Body of pancreas (tissue), 4 donors: ENCODE measurements at regions not wholly inside any gene's neighbourhood (a gene's known extent, or its start where the extent isn't known, plus 50 kb on each side); places are given as distances from the start of the nearest gene placed in this dataset.
"Not testable (repeated sequence)": the region's sequence is repeated elsewhere in the genome, so short reads cannot be mapped to it uniquely, and the experiment has no call there.

Experiments used
- ATAC-seq: fragments of 150-250 bp; one replicate; pipeline ENCODE4 v1.9.1; 2016
- DNase-seq, 4 donors: peaks; one replicate each; pipeline ENCODE4 v3.0.0-alpha.2; 2019
- H3K27ac ChIP-seq, 4 donors: fragments of 200-600 bp; sonication (generic); 1 replicate in 3 of 4; 2 replicates in 1 of 4; pipeline versions ENCODE4 v1.5.1 to v1.6.1; 2016 to 2019; ENCODE audit warnings: mild to moderate bottlenecking in 1 of 4, mixed read lengths in 1 of 4, moderate library complexity in 1 of 4
- H3K27me3 ChIP-seq, 2 donors: fragments of 200-600 bp; sonication (generic); one replicate each; pipeline ENCODE4 v1.6.0; 2016; ENCODE audit warnings: mild to moderate bottlenecking in 1 of 2
- H3K36me3 ChIP-seq, 2 donors: fragments of 200-600 bp; sonication (generic); replicated peaks in 1 of 2; 2 replicates each; pipeline ENCODE4 v1.5.1; 2016; ENCODE audit warnings: low read depth in 2 of 2; ENCODE audit not compliant: insufficient read depth in 1 of 2
- H3K4me1 ChIP-seq: fragments of 200-600 bp; sonication (generic); one replicate; pipeline ENCODE4 v1.6.0; 2016
- H3K4me3 ChIP-seq, 2 donors: fragments of 200-600 bp; sonication (generic); 1 replicate in 1 of 2; 2 replicates in 1 of 2; pipeline ENCODE4 v1.5.1; 2016 to 2019
- H3K9me3 ChIP-seq, 3 donors: fragments of 200-600 bp; sonication (generic); 1 replicate in 2 of 3; 2 replicates in 1 of 3; pipeline ENCODE4 v1.5.1; 2016
- POLR2A ChIP-seq, 3 donors: fragments of 450-650 bp; IDR thresholded peaks; one replicate each; pipeline ENCODE4 v1.6.1; 2016; ENCODE audit warnings: antibody characterized with exemption in 3 of 3, mild to moderate bottlenecking in 2 of 3
- WGBS, 2 donors: methylation state at CpG; one replicate each; pipeline ENCODE4 v1.1.5; 2017; 5-methylcytosine and 5-hydroxymethylcytosine counted together
- intact Hi-C: fragments of 100-400 bp; cut with DNase I; formaldehyde crosslinking; loops from one replicate; pipeline ENCODE4 v1.15.1; 2023
- TF ChIP-seq, protein P1 (sequence below), 7 experiments: fragments of 450-650 bp in 4 of 7; fragments of 200-600 bp in 3 of 7; sonication (generic) in 3 of 7; IDR thresholded peaks; one replicate each; pipeline ENCODE4 v1.5.1; 2016 to 2019; ENCODE audit warnings: antibody characterized with exemption in 7 of 7

DNA sequence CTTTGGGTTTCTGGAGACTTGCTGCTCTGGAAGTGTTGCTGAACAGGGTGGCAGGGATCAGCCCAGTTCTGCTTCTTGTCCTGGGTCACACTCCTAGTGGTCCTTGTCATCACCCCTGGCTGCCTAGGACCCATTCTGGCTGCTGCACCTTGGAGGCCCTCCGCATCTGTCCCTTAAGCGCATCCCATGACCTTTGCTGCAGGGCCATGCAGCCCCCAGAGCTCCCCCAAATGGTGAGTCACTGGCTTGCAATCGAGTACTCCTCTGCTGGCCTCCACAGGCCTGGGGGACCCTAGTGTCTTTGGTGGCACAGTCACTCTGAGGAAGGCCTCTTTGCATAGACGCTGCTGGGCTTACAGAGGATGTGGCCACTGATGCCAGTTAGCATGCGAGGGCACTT, 188.5 kb downstream of the ASB1 start:
- intact Hi-C loops: no loop called here
- no peak for ATAC-seq
- H3K27ac ChIP-seq: no peak overlapping the region
- 82% methylated on average over 5 of the region's 5 CpGs; no CpG with 5 or more reads in 1 of the 2 donors for WGBS, 2 donors
- H3K4me3 ChIP-seq: no peak overlapping the region
- H3K9me3 ChIP-seq: no peaks in the 10 kb centered on the region
- H3K27me3 ChIP-seq: no peaks in the 10 kb centered on the region
- H3K4me1 ChIP-seq: no peaks in the 10 kb centered on the region
- H3K36me3 ChIP-seq: no peaks in the 10 kb centered on the region
- TF ChIP-seq, protein P1, sequence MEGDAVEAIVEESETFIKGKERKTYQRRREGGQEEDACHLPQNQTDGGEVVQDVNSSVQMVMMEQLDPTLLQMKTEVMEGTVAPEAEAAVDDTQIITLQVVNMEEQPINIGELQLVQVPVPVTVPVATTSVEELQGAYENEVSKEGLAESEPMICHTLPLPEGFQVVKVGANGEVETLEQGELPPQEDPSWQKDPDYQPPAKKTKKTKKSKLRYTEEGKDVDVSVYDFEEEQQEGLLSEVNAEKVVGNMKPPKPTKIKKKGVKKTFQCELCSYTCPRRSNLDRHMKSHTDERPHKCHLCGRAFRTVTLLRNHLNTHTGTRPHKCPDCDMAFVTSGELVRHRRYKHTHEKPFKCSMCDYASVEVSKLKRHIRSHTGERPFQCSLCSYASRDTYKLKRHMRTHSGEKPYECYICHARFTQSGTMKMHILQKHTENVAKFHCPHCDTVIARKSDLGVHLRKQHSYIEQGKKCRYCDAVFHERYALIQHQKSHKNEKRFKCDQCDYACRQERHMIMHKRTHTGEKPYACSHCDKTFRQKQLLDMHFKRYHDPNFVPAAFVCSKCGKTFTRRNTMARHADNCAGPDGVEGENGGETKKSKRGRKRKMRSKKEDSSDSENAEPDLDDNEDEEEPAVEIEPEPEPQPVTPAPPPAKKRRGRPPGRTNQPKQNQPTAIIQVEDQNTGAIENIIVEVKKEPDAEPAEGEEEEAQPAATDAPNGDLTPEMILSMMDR (IDR thresholded peaks at IDR 0.05): no peak
- TF ChIP-seq POLR2A (IDR thresholded peaks at IDR 0.05): no peak
- DNase-seq: no peak

DNA sequence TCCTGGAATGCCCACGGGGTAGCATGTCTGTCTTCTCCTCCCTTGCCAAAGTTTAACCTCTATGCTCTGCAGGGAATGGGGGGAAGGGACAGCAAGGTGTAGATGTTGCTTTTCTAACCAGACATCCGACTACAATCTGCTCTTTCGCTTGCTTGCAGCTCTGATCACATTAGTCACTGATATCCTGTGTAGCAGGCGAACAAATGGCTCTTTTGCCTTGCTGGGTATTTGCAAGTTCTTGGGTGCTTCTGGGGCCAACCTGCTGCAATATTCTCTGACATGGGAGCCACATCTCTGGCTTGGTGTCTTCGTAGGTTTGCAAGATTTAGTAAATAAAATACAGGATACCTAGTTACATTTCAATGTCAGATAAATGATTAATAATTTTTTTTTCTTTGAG, 190.0 kb downstream of the ASB1 start:
- intact Hi-C loops: no loop called here
- H3K27me3 ChIP-seq: no peaks in the 10 kb centered on the region
- no peaks in the 10 kb centered on the region for H3K4me1 ChIP-seq
- ATAC-seq: no peak
- no peak overlapping the region for H3K27ac ChIP-seq
- no peaks in the 10 kb centered on the region for H3K36me3 ChIP-seq
- no peak overlapping the region for H3K4me3 ChIP-seq
- no peak for DNase-seq
- 39 to 40% methylated on average over 5 of the region's 5 CpGs for WGBS, 2 donors
- H3K9me3 ChIP-seq: no peaks in the 10 kb centered on the region
- no peak for TF ChIP-seq POLR2A (IDR thresholded peaks at IDR 0.05)
- TF ChIP-seq, protein P1 (IDR thresholded peaks at IDR 0.05): no peak

DNA sequence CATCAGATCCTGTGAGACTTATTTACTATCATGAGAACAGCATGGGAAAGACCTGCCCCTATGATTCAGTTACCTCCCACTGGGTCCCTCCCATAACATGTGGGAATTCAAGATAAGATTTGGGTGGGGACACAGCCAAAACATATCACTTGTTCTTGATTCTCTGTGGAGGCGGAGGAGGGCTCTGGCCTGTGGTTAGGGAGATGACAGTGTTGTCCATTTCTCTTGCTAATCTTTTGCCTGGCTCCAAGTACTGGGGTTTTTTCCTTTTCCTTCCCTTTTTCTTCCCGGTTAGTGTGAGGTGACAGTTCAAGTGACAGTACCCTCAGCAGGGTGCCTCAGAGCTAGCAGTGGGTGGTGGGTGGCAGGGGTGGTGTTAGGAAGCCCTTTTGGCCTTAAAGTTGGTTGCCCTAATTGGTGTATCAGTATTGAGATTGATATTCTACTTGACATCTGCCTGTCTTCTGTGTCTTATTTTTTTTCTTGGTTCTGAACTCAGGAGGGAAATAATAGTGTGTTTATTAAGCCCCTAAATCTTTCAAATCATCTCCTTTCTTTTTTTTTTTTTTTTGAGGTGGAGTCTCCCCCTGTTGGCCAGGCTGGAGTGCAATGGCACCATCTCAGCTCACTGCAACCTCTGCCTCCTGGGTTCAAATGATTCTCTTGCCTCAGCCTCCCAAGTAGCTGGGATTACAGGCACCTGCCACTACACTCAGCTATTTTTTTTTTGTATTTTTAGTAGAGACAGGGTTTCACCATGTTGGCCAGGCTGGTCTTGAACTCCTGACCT, 192.0 kb downstream of the ASB1 start:
- intact Hi-C loops, ATAC-seq: not testable (repeated sequence)
- WGBS, 2 donors: 61 to 73% methylated on average over 2 of the region's 2 CpGs

DNA sequence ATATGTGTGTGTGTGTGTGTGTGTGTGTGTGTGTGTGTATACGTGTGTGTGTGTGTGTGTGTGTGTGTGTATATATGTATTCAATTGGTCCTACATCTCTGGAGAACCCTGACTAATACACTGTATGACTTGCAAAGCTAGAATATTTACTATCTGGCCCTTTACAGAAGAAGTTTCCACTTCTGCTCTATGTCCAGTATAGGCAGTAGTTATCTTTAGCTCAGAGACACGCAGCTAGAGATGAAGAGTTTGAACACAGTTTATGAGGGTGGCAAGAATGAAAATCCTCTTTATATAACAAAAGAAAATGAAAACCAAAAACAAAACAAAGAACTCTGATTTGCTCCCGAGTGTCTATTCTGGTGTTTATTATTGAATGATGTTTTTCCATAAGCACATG, 201.2 kb downstream of the ASB1 start:
- Histone ChIP-seq H3K27me3 (no peaks in the 10 kb centered on the region), H3K4me3 (no peak overlapping the region), H3K9me3 (no peaks in the 10 kb centered on the region), H3K27ac (no peak overlapping the region), H3K4me1 (no peaks in the 10 kb centered on the region), H3K36me3 (no peaks in the 10 kb centered on the region)
- intact Hi-C loops: no loop called here
- TF ChIP-seq, protein P1 (IDR thresholded peaks at IDR 0.05): no peak
- no peak for TF ChIP-seq POLR2A (IDR thresholded peaks at IDR 0.05)
- DNase-seq: no peak
- WGBS, 2 donors: 39 to 63% methylated on average over 2 to 3 of the region's 3 CpGs
- no peak for ATAC-seq

More for the DNA sequence above, 192.0 kb downstream of the ASB1 start:
- TF ChIP-seq, protein P1 (IDR thresholded peaks at IDR 0.05): peak in 1 of 7 experiments; percentile 17
- H3K4me3 ChIP-seq, H3K36me3 ChIP-seq, H3K9me3 ChIP-seq, DNase-seq, H3K27me3 ChIP-seq, H3K27ac ChIP-seq, H3K4me1 ChIP-seq: not testable (repeated sequence)

DNA sequence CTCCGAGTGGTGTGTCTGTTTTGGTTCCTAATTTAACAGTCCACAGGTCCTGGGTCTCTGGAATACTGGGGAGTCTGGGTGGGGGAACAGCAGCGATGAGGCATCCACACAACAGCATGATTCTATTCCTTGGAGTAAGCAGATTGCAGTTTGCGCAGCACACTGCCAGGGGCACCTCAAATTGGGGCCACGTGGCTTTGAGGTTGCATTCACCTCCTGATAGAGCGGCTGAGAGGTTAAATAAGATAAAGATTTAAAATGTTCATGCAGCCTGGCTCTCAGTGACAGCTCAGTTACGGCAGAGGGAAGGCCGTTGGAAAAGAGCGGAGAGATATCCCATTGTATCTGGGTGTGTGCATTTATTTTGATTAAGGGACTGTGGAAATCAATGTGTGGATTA, 202.3 kb downstream of the ASB1 start:
- no peaks in the 10 kb centered on the region for H3K36me3 ChIP-seq
- 56 to 61% methylated on average over 8 of the region's 8 CpGs for WGBS, 2 donors
- H3K4me1 ChIP-seq: no peaks in the 10 kb centered on the region
- intact Hi-C loops: no loop called here
- no peak for TF ChIP-seq POLR2A (IDR thresholded peaks at IDR 0.05)
- TF ChIP-seq, protein P1 (IDR thresholded peaks at IDR 0.05): no peak
- H3K9me3 ChIP-seq: no peaks in the 10 kb centered on the region
- no peaks in the 10 kb centered on the region for H3K27me3 ChIP-seq
- no peak overlapping the region for H3K27ac ChIP-seq
- no peak overlapping the region for H3K4me3 ChIP-seq
- DNase-seq (no peak), ATAC-seq (no peak)
